Gastroesophageal sphincter (tissue), 3 donors: ENCODE measurements at regions not wholly inside any gene's neighbourhood (a gene's known extent, or its start where the extent isn't known, plus 50 kb on each side); places are given as distances from the start of the nearest gene placed in this dataset.

ENCODE experiments used
- EP300 ChIP-seq: sonication (generic); formaldehyde crosslinking; IDR thresholded peaks from one replicate; pipeline ENCODE4 v1.6.1; 2017; ENCODE audit warnings: antibody characterized with exemption, mild to moderate bottlenecking
- POLR2A ChIP-seq, 2 donors: fragments of 450-650 bp; IDR thresholded peaks; one replicate each; pipeline ENCODE4 v1.6.1; 2017; ENCODE audit warnings: antibody characterized with exemption in 2 of 2, mild to moderate bottlenecking in 2 of 2, moderate library complexity in 1 of 2
- POLR2AphosphoS5 ChIP-seq: sonication (generic); formaldehyde crosslinking; IDR thresholded peaks from one replicate; pipeline ENCODE4 v1.6.1; 2017; ENCODE audit warnings: antibody characterized with exemption
- TF ChIP-seq, protein P1 (sequence below), 4 experiments: fragments of 200-600 bp in 2 of 4; fragments of 450-650 bp in 2 of 4; sonication (generic) in 1 of 4; IDR thresholded peaks; one replicate each; pipeline ENCODE4 v1.5.1; 2017 to 2019; ENCODE audit warnings: antibody characterized with exemption in 4 of 4, mild to moderate bottlenecking in 2 of 4, moderate library complexity in 2 of 4

DNA sequence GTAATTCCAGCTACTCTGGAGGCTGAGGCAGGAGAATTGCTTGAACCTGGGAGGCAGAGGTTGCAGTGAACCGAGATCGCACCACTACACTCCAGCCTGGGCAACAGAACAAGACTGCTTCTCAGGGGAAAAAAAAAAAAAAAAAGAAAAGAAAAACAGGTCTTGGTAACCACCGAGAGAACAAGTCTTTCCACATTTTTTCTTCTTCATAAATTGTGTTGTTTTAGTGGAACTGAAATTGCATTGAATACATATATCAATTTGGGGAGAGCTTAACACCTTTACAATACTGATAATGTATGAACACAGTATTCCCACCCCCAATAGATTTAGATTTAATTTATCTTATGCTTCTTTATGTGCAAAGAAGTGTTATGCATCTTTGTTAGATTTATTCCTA is 70.0 kb upstream of the PLEKHG1 start:
- TF ChIP-seq, protein P1, sequence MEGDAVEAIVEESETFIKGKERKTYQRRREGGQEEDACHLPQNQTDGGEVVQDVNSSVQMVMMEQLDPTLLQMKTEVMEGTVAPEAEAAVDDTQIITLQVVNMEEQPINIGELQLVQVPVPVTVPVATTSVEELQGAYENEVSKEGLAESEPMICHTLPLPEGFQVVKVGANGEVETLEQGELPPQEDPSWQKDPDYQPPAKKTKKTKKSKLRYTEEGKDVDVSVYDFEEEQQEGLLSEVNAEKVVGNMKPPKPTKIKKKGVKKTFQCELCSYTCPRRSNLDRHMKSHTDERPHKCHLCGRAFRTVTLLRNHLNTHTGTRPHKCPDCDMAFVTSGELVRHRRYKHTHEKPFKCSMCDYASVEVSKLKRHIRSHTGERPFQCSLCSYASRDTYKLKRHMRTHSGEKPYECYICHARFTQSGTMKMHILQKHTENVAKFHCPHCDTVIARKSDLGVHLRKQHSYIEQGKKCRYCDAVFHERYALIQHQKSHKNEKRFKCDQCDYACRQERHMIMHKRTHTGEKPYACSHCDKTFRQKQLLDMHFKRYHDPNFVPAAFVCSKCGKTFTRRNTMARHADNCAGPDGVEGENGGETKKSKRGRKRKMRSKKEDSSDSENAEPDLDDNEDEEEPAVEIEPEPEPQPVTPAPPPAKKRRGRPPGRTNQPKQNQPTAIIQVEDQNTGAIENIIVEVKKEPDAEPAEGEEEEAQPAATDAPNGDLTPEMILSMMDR (IDR thresholded peaks at IDR 0.05), result no peak
- TF ChIP-seq POLR2A (IDR thresholded peaks at IDR 0.05), result no peak
- TF ChIP-seq EP300, result no peak
- no peak for TF ChIP-seq POLR2AphosphoS5
